ENCODE measurements at regions not wholly inside any gene's neighbourhood (a gene's known extent, or its start where the extent isn't known, plus 50 kb on each side); places are given as distances from the start of the nearest gene placed in this dataset.

DNA sequence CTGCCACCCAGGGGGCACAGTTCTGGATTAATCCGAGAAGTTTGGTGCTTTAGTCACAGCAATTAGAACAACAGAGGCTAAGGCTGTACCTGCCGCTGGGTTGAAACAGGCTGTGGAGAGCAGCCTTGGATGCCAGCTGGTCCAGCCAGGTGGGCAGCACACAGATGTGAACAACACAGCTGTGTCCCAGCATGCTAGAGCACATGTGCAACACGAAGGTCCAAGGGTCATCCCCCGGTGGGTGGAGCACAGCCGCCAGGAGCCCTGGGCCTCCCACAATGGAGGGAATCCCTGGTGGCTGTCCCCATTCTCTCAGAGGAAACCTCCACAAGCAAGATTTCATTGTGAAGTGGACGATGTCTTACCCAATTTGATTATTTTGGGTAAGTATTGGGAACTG, 99.2 kb upstream of the SYNDIG1 start:
- TF ChIP-seq CTCF (IDR thresholded peaks at IDR 0.05; ENCODE audit: insufficient read depth, low read depth, low read length) (no peak), EZH2 (IDR thresholded peaks at IDR 0.05; ENCODE audit: insufficient read depth, low read length) (no peak)
